ENCODE measurements at regions not wholly inside any gene's neighbourhood (a gene's known extent, or its start where the extent isn't known, plus 50 kb on each side); places are given as distances from the start of the nearest gene placed in this dataset.

DNA sequence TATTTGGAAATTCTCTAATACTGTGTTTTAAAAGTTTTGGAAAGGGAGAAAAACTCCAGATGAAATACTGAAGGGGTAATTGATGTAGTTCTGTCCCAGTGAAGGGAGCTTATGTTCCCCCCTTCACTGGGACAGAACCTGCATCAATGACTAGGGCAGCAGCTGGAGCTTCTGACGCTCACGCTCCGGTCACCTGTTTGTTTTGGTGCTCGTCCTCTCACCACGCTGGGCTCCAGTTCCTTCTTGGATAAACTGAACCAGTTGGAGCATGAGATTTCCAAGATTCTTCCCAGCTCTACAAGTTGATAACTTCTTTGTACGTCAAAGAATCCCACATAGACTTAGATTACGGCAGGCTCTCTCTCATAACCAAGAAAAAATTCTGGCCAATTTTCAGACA, 51.4 kb upstream of the HNRNPU start:
- Histone ChIP-seq H3K4me2 (ENCODE audit: low read length) (no peak overlapping the region), H3K27me3 (ENCODE audit: insufficient read depth, low read depth, low read length) (peaks cover 8% of the 10 kb centered on the region), H3K9ac (ENCODE audit: low read length) (no peak overlapping the region), H3K36me3 (ENCODE audit: insufficient read depth, low read length) (no peaks in the 10 kb centered on the region), H3K79me2 (replicated peaks; ENCODE audit: insufficient read depth, low read length) (no peaks in the 10 kb centered on the region), H3F3A (ENCODE audit: insufficient read depth, low read length, poor library complexity, severe bottlenecking) (no peaks in the 10 kb centered on the region), H3K9me2 (ENCODE audit: insufficient read depth, low read length) (no peaks in the 10 kb centered on the region), H4K20me1 (ENCODE audit: insufficient read depth) (no peaks in the 10 kb centered on the region), H2AFZ (ENCODE audit: low read depth, low read length) (no peak overlapping the region), H3K9me3 (ENCODE audit: low read length) (no peaks in the 10 kb centered on the region), H3K27ac (ENCODE audit: low read length) (no peak overlapping the region), H3K4me3 (ENCODE audit: low read length) (no peak overlapping the region)
- no peak for TF ChIP-seq EP300 (conservative IDR thresholded peaks at IDR 0.05; ENCODE audit: poor library complexity, severe bottlenecking)
- TF ChIP-seq EZH2 (IDR thresholded peaks at IDR 0.05; ENCODE audit: borderline replicate concordance, insufficient read depth, low read length, poor library complexity, severe bottlenecking) = no peak
- TF ChIP-seq, protein P1, sequence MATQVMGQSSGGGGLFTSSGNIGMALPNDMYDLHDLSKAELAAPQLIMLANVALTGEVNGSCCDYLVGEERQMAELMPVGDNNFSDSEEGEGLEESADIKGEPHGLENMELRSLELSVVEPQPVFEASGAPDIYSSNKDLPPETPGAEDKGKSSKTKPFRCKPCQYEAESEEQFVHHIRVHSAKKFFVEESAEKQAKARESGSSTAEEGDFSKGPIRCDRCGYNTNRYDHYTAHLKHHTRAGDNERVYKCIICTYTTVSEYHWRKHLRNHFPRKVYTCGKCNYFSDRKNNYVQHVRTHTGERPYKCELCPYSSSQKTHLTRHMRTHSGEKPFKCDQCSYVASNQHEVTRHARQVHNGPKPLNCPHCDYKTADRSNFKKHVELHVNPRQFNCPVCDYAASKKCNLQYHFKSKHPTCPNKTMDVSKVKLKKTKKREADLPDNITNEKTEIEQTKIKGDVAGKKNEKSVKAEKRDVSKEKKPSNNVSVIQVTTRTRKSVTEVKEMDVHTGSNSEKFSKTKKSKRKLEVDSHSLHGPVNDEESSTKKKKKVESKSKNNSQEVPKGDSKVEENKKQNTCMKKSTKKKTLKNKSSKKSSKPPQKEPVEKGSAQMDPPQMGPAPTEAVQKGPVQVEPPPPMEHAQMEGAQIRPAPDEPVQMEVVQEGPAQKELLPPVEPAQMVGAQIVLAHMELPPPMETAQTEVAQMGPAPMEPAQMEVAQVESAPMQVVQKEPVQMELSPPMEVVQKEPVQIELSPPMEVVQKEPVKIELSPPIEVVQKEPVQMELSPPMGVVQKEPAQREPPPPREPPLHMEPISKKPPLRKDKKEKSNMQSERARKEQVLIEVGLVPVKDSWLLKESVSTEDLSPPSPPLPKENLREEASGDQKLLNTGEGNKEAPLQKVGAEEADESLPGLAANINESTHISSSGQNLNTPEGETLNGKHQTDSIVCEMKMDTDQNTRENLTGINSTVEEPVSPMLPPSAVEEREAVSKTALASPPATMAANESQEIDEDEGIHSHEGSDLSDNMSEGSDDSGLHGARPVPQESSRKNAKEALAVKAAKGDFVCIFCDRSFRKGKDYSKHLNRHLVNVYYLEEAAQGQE (IDR thresholded peaks at IDR 0.05; ENCODE audit: borderline replicate concordance) = no peak
- TF ChIP-seq RAD21 (conservative IDR thresholded peaks at IDR 0.05) = no peak
- TF ChIP-seq CTCF (IDR thresholded peaks at IDR 0.05; ENCODE audit: poor library complexity, severe bottlenecking) = no peak
- TF ChIP-seq SMC3 (conservative IDR thresholded peaks at IDR 0.05; ENCODE audit: poor library complexity) = no peak
- no peak for TF ChIP-seq POLR2AphosphoS5 (IDR thresholded peaks at IDR 0.05)
- no peak for TF ChIP-seq TAF1 (IDR thresholded peaks at IDR 0.05; ENCODE audit: low read depth)
- no peak for TF ChIP-seq MXI1 (conservative IDR thresholded peaks at IDR 0.05; ENCODE audit: poor library complexity, severe bottlenecking)

GRCh38 chr1:244914761-244915160, 50.4 kb upstream of the HNRNPU start:
- Histone ChIP-seq H3K4me2 (ENCODE audit: low read length) (no peak overlapping the region), H3K27ac (ENCODE audit: low read length) (no peak overlapping the region), H3K9ac (ENCODE audit: low read length) (no peak overlapping the region), H3K9me3 (ENCODE audit: low read length) (no peaks in the 10 kb centered on the region), H2AFZ (ENCODE audit: low read depth, low read length) (no peak overlapping the region), H3F3A (ENCODE audit: insufficient read depth, low read length, poor library complexity, severe bottlenecking) (no peaks in the 10 kb centered on the region), H3K27me3 (ENCODE audit: insufficient read depth, low read depth, low read length) (peaks cover 5% of the 10 kb centered on the region), H3K4me3 (ENCODE audit: low read length) (no peak overlapping the region), H3K9me2 (ENCODE audit: insufficient read depth, low read length) (no peaks in the 10 kb centered on the region), H3K79me2 (replicated peaks; ENCODE audit: insufficient read depth, low read length) (no peaks in the 10 kb centered on the region), H4K20me1 (ENCODE audit: insufficient read depth) (no peaks in the 10 kb centered on the region), H3K36me3 (ENCODE audit: insufficient read depth, low read length) (no peaks in the 10 kb centered on the region)
- TF ChIP-seq EP300 (conservative IDR thresholded peaks at IDR 0.05; ENCODE audit: poor library complexity, severe bottlenecking) = no peak

Small RNA genes lying in the stretch of these regions (small RNA-seq; reads per million reads assigned to genes)
- gene RNU6-1089P (0 to 7.7 (median 0) reads per million in 3 experiments), gene RNU6-947P (0 reads per million in 3 experiments), gene RNU6-999P (0 to 0.08 (median 0) reads per million in 3 experiments)

Data from neural cell (in vitro differentiated cells).